Suprapubic skin (tissue), 4 donors: ENCODE measurements at regions not wholly inside any gene's neighbourhood (a gene's known extent, or its start where the extent isn't known, plus 50 kb on each side); places are given as distances from the start of the nearest gene placed in this dataset.

ENCODE experiments used
- EP300 ChIP-seq: sonication (generic); formaldehyde crosslinking; IDR thresholded peaks from one replicate; pipeline ENCODE4 v1.6.1; 2017; ENCODE audit warnings: antibody characterized with exemption
- POLR2A ChIP-seq, 2 donors: fragments of 450-650 bp; IDR thresholded peaks; one replicate each; pipeline ENCODE4 v1.6.1; 2017; ENCODE audit warnings: antibody characterized with exemption in 2 of 2, mild to moderate bottlenecking in 2 of 2, moderate library complexity in 2 of 2
- POLR2AphosphoS5 ChIP-seq, 3 donors: sonication (generic); formaldehyde crosslinking; IDR thresholded peaks; one replicate each; pipeline ENCODE4 v1.6.1; 2017; ENCODE audit warnings: antibody characterized with exemption in 3 of 3

GRCh38 chr5:164012371-164012770, 507.0 kb downstream of the MAT2B start:
- TF ChIP-seq POLR2A (IDR thresholded peaks at IDR 0.05) (no peak), POLR2AphosphoS5 (IDR thresholded peaks at IDR 0.05) (no peak), EP300 (no peak)
